Left lung (tissue), 4 donors: ENCODE measurements at regions not wholly inside any gene's neighbourhood (a gene's known extent, or its start where the extent isn't known, plus 50 kb on each side); places are given as distances from the start of the nearest gene placed in this dataset.

Experiments used
- ATAC-seq: fragments of 200-7000 bp; cut with Tn5 transposase; one replicate; pipeline ENCODE4 v1.9.1; 2020; ENCODE audit warnings: moderate library complexity
- DNase-seq, 4 donors: peaks; one replicate each; pipeline ENCODE4 v3.0.0-alpha.2; 2013 to 2020
- H3K27ac ChIP-seq, 2 donors: fragments of 200-600 bp; sonication (generic) in 1 of 2; one replicate each; pipeline versions ENCODE4 v1.5.0 to v1.8.0; 2020 to 2021
- H3K27me3 ChIP-seq, 2 donors: fragments of 200-600 bp; sonication (generic) in 1 of 2; one replicate each; pipeline versions ENCODE4 v1.5.0 to v1.8.0; 2020 to 2021
- H3K36me3 ChIP-seq, 2 donors: fragments of 200-600 bp; sonication (generic) in 1 of 2; one replicate each; pipeline versions ENCODE4 v1.5.0 to v1.8.0; 2020 to 2021
- H3K4me1 ChIP-seq, 2 donors: fragments of 200-600 bp; one replicate each; pipeline ENCODE4 v1.8.0; 2021
- H3K4me3 ChIP-seq, 2 donors: fragments of 200-600 bp; sonication (generic) in 1 of 2; one replicate each; pipeline versions ENCODE4 v1.5.0 to v1.8.0; 2020 to 2021; ENCODE audit warnings: mild to moderate bottlenecking in 1 of 2
- H3K9me3 ChIP-seq, 2 donors: fragments of 200-600 bp; sonication (generic) in 1 of 2; one replicate each; pipeline versions ENCODE4 v1.5.0 to v1.8.0; 2020 to 2021
- intact Hi-C, 2 donors: fragments of 100-400 bp; cut with DNase I; formaldehyde crosslinking; loops; one replicate each; pipeline versions ENCODE4 v1.11.2 to v1.14.2; 2022
- TF ChIP-seq, protein P1 (sequence below), 2 donors: fragments of 200-600 bp; sonication (generic) in 1 of 2; IDR thresholded peaks; one replicate each; pipeline versions ENCODE4 v1.5.0 to v1.8.0; 2021; ENCODE audit warnings: antibody characterized with exemption in 2 of 2
- donor health status: DM: no; HTN: yes; CAD: no.
- donor health status: DM: no; HTN: no; CAD: no.

- Histone ChIP-seq H3K36me3 (no peaks in the 10 kb centered on the region), H3K27ac (no peak overlapping the region), H3K27me3 (no peaks in the 10 kb centered on the region), H3K9me3 (no peaks in the 10 kb centered on the region), H3K4me3 (no peak overlapping the region), H3K4me1 (no peaks in the 10 kb centered on the region)
- DNase-seq = no peak
- TF ChIP-seq, protein P1, sequence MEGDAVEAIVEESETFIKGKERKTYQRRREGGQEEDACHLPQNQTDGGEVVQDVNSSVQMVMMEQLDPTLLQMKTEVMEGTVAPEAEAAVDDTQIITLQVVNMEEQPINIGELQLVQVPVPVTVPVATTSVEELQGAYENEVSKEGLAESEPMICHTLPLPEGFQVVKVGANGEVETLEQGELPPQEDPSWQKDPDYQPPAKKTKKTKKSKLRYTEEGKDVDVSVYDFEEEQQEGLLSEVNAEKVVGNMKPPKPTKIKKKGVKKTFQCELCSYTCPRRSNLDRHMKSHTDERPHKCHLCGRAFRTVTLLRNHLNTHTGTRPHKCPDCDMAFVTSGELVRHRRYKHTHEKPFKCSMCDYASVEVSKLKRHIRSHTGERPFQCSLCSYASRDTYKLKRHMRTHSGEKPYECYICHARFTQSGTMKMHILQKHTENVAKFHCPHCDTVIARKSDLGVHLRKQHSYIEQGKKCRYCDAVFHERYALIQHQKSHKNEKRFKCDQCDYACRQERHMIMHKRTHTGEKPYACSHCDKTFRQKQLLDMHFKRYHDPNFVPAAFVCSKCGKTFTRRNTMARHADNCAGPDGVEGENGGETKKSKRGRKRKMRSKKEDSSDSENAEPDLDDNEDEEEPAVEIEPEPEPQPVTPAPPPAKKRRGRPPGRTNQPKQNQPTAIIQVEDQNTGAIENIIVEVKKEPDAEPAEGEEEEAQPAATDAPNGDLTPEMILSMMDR (IDR thresholded peaks at IDR 0.05) = no peak
- no peak for ATAC-seq
- intact Hi-C loops = no loop called here
Observed at GRCh38 chr4:42278709-42279324, 118.5 kb upstream of the SHISA3 start.

GRCh38 chr4:42280327-42281095 is 116.8 kb upstream of the SHISA3 start:
- TF ChIP-seq, protein P1 (IDR thresholded peaks at IDR 0.05) = peak; percentile 48 to 71
- intact Hi-C loops = loop anchor here in 1 of 2 donors (5.0 kb wide), 1 partner anchor 237 kb away; no protein-coding TSS in a partner anchor
- ATAC-seq (peak; percentile 37), DNase-seq (no peak)
- no peak overlapping the region for H3K27ac ChIP-seq
- H3K4me1 ChIP-seq = no peaks in the 10 kb centered on the region
- H3K4me3 ChIP-seq = no peak overlapping the region
- H3K36me3 ChIP-seq = no peaks in the 10 kb centered on the region
- no peaks in the 10 kb centered on the region for H3K9me3 ChIP-seq
- no peaks in the 10 kb centered on the region for H3K27me3 ChIP-seq

DNA sequence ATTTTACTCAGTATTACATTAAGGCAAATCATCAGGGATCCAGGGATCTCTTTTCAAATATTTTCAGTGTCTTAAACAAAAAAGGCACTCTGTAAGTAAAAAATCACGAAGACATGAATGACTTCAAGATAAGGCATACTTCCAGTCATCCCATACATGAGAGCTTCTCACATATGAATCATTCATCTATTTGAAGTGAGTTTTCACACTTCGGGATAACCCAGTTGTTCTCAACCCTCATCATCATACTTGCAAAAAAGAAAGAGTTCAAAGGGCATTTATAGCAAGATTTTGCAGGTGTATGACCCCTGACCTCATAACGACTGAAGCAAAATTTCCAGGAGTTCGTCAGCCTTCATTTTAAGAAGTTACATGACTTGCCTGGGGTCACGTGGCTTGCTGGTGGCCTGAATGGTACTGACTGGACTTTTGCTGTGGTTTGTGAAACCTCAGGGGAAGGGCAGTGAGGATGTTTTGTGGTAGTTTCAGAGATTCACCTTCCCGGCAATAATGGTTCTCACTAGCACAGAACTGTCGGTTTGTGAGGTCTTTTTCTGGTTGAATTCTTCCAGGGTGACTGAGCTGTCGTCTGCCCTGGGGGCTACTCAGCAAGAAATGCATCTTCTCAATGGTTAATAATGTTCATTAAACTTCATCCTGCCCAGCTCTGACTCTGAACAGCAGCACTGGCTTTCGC is 115.8 kb upstream of the SHISA3 start:
- intact Hi-C loops = loop anchor here in 1 of 2 donors (5.0 kb wide), 1 partner anchor 236 kb away; no protein-coding TSS in a partner anchor
- no peaks in the 10 kb centered on the region for H3K27me3 ChIP-seq
- H3K36me3 ChIP-seq = no peaks in the 10 kb centered on the region
- no peaks in the 10 kb centered on the region for H3K9me3 ChIP-seq
- TF ChIP-seq, protein P1 (IDR thresholded peaks at IDR 0.05) = no peak
- H3K27ac ChIP-seq = no peak overlapping the region
- DNase-seq (no peak), ATAC-seq (no peak)
- no peak overlapping the region for H3K4me3 ChIP-seq
- H3K4me1 ChIP-seq = no peaks in the 10 kb centered on the region

DNA sequence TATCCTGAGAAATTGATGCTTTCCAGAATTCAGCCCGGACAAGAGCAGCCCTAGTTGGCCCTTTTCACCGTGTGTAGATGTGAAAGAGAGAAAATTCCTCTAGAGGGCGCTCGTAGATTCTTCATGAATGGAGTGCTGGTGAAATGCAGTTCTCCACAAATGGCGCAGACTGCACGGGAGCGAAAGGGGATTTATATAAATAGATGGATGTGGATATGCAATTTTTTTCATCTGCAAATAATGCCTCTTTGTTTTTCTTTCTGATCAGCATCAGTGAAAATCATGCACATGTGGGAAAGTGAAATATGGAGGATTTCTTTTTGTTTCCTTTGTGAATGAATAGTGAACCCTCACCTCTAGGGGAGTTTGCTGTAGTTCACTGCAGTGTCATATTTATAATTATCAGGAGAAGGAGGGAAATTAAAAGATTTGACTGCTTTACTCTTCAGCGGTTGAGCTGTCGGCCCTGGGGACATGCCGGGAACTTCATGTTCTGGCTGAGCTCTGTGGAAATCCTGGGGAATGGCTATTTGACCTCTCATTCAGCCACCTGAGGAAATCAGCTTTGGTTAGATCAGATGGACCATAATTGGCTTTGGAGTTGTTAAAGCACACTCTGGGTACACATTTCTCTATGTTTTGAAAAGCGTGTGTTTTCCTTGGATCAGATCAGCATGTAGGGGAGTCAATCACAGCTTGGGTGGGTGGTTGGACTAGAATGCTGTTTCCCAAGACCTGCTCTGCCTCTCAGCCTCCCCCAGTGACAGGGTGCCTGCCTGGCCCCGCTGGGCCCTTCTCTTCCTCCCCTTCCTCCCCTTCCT is 115.0 kb upstream of the SHISA3 start:
- no peaks in the 10 kb centered on the region for H3K27me3 ChIP-seq
- ATAC-seq (peak; percentile 98), DNase-seq (peak in 2 of 4 donors; percentile 79 to 86)
- intact Hi-C loops = loop anchor here in 1 of 2 donors (5.0 kb wide), 1 partner anchor 235 kb away; no protein-coding TSS in a partner anchor
- H3K36me3 ChIP-seq = no peaks in the 10 kb centered on the region
- TF ChIP-seq, protein P1 (IDR thresholded peaks at IDR 0.05) = peak; percentile 68 to 70
- H3K4me1 ChIP-seq = no peaks in the 10 kb centered on the region
- H3K4me3 ChIP-seq = no peak overlapping the region
- no peak overlapping the region for H3K27ac ChIP-seq
- no peaks in the 10 kb centered on the region for H3K9me3 ChIP-seq
